AG04450 (cell line): ENCODE measurements at regions not wholly inside any gene's neighbourhood (a gene's known extent, or its start where the extent isn't known, plus 50 kb on each side); places are given as distances from the start of the nearest gene placed in this dataset.

Experiments used
- CTCF ChIA-PET: fragments of 300-600, 350-600 bp; formaldehyde crosslinking; extraction: SDS; loops from one replicate; lab custom pipeline; 2022; ENCODE audit warnings: antibody characterized with exemption, inconsistent platforms; lab: Charles Lee
- POLR2A ChIA-PET: fragments of 350-600 bp; formaldehyde crosslinking; extraction: SDS; loops from one replicate; lab custom pipeline; 2021; ENCODE audit warnings: antibody characterized with exemption, inconsistent platforms; lab: Yijun Ruan, JAX
- DNase-seq: peaks from one replicate; pipeline ENCODE4 v3.0.0-alpha.2; 2011; ENCODE audit warnings: low read depth, low spot score
- H3K27ac ChIP-seq: one replicate; pipeline ENCODE4 v1.5.1; 2012; ENCODE audit warnings: low read depth, low read length, control low read depth
- H3K27me3 ChIP-seq: one replicate; pipeline ENCODE4 v1.6.0; 2012; ENCODE audit warnings: low read length; ENCODE audit not compliant: control insufficient read depth, insufficient read depth
- H3K4me3 ChIP-seq: 2 replicates; pipeline ENCODE4 v1.5.1; 2011; ENCODE audit warnings: mild to moderate bottlenecking, low read depth, low read length, control low read depth
- H3K9me3 ChIP-seq: 2 replicates; pipeline ENCODE4 v1.5.1; 2012; ENCODE audit warnings: low read length; ENCODE audit not compliant: control insufficient read depth, insufficient read depth
- CTCF ChIP-seq: IDR thresholded peaks from 2 replicates; pipeline ENCODE4 v1.5.1; 2011; ENCODE audit warnings: low read depth, low read length, control low read depth, inconsistent platforms

DNA sequence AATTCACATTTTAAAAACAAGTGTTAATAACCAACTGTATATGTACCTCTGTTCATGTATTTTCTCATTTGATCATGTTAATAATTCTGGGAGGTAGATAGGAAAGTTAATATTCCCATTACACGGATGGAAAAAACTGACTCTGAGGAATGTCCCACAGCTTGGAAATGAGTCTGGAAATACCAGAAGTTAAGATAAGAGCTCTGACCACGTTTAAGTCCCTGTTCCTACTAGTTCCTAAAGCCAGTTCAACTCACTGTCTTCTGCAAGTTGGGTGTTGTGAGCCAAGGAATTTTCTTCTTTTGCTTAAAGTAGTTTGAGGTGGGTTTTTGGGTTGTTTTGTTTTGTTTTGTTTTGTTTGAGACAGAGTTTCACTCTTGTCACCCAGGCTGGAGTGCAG, 104.5 kb downstream of the TMEM30B start:
- DNase-seq: no peak
- Histone ChIP-seq H3K9me3 (peaks cover 6% of the 10 kb centered on the region; the same call in 1 of the 2 replicates), H3K4me3 (no peak overlapping the region), H3K27ac (no peak overlapping the region), H3K27me3 (no peaks in the 10 kb centered on the region)
- TF ChIP-seq CTCF: no peak
- ChIA-PET CTCF (no interaction called here), POLR2A (no interaction called here)

DNA sequence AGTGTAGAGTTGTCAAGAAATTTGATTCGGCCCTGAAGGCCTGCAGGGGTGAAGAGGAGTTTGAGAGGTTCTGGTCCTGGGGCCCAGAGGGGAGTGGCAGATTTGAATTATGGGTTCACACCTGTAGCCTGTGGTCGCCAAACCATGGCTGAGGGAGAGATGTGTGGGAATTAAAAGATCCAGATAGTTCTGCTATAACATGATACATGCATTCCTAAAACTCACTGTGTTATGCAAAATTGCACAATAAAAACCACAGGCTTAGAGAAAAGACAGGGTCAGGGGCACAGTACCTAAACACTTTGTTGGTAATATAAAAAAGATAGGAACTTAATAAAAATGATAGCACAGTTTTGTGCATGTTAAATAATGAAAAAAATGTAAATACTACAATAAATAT, 106.2 kb downstream of the TMEM30B start:
- POLR2A ChIA-PET: interaction anchor here (1.5 kb wide), 1 partner anchor 27 kb away, joined by 6 read pairs; no protein-coding TSS in a partner anchor
- CTCF ChIA-PET: no interaction called here
- no peak for TF ChIP-seq CTCF
- Histone ChIP-seq H3K4me3 (no peak overlapping the region), H3K27ac (peak overlapping the region; percentile 68), H3K9me3 (peaks cover 6% of the 10 kb centered on the region; the same call in 1 of the 2 replicates), H3K27me3 (no peaks in the 10 kb centered on the region)
- DNase-seq: no peak

DNA sequence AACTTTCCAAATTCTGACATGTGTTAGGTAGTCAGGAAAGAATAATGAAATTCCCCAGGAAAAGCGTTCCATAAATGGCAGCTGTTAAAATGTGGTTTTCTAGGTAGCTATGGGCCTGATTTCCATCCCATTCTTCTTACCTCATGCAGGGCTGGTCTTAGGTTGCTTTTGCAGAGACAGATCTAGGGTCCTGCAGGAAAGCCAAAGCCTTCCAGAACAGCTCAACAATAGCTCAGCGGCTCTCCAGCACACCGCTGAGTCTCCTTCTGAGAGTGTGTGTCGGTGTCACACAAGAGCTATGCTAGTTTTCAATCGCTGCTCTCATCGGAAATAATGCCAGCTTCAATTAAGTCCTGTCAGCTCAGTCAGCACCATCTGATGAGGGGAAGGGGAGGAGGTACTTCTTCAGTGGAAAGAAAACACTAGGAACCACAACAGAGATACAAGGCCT, 106.7 kb downstream of the TMEM30B start:
- POLR2A ChIA-PET: interaction anchor here (1.5 kb wide), 1 partner anchor 26 kb away, joined by 6 read pairs; no protein-coding TSS in a partner anchor
- DNase-seq: no peak
- Histone ChIP-seq H3K27me3 (no peaks in the 10 kb centered on the region), H3K27ac (peak overlapping the region; percentile 68), H3K9me3 (peaks cover 6% of the 10 kb centered on the region; the same call in 1 of the 2 replicates), H3K4me3 (no peak overlapping the region)
- TF ChIP-seq CTCF: no peak
- CTCF ChIA-PET: interaction anchor here (0.6 kb wide), 1 partner anchor 136 kb away, joined by 3 read pairs; no protein-coding TSS in a partner anchor

DNA sequence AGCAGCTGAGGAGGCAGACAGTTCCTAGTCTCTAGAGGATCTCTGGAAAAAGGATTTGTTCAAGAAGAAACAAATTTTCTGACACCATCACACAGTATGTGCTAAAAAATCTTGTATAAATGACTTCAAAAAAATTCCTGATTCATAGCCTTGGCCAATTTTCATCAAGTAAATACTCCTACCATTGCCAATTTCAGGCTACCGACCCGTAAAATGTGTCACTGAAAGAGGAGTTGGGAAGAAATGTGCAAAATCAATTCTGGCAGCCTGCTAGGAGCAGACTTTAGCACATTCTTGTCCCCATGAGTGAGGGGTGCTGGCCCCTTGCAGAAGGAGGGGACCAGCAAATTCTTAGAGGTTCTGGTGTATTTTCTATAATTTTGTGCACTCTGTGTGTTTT, 109.4 kb downstream of the TMEM30B start:
- CTCF ChIA-PET: no interaction called here
- no peak for DNase-seq

More for the DNA sequence above, 109.4 kb downstream of the TMEM30B start:
- Histone ChIP-seq H3K4me3 (no peak overlapping the region), H3K9me3 (peaks cover 6% of the 10 kb centered on the region; the same call in 1 of the 2 replicates), H3K27ac (no peak overlapping the region), H3K27me3 (no peaks in the 10 kb centered on the region)
- no peak for TF ChIP-seq CTCF
- POLR2A ChIA-PET: no interaction called here
